ENCODE measurements at regions not wholly inside any gene's neighbourhood (a gene's known extent, or its start where the extent isn't known, plus 50 kb on each side); places are given as distances from the start of the nearest gene placed in this dataset.

GRCh38 chr12:105761075-105761474, 377.7 kb downstream of the NUAK1 start:
- no peak for DNase-seq

- no peak for DNase-seq
Observed at GRCh38 chr12:105764216-105764835, 374.4 kb downstream of the NUAK1 start.

GRCh38 chr12:105765053-105766014, 373.4 kb downstream of the NUAK1 start:
- no peak for DNase-seq

GRCh38 chr12:105766029-105766428, 372.7 kb downstream of the NUAK1 start:
- no peak for DNase-seq

- no peak for DNase-seq
Observed at GRCh38 chr12:105769486-105769885, 369.3 kb downstream of the NUAK1 start.

GRCh38 chr12:105773471-105773870, 365.3 kb downstream of the NUAK1 start:
- DNase-seq, result peak; percentile 6

- DNase-seq, result no peak
Observed at GRCh38 chr12:105774037-105774436, 364.7 kb downstream of the NUAK1 start.

- DNase-seq, result no peak
Observed at GRCh38 chr12:105775343-105775742, 363.4 kb downstream of the NUAK1 start.

- no peak for DNase-seq
Observed at GRCh38 chr12:105783983-105784947, 354.5 kb downstream of the NUAK1 start.

- no peak for DNase-seq
Observed at GRCh38 chr12:105793421-105793820, 345.3 kb downstream of the NUAK1 start.

- DNase-seq, result no peak
Observed at GRCh38 chr12:105798256-105798845, 340.4 kb downstream of the NUAK1 start.

- no peak for DNase-seq
Observed at GRCh38 chr12:105799103-105799502, 339.7 kb downstream of the NUAK1 start.

- DNase-seq, result no peak
Observed at GRCh38 chr12:105801351-105801750, 337.4 kb downstream of the NUAK1 start.

- DNase-seq, result no peak
Observed at GRCh38 chr12:105803292-105803691, 335.5 kb downstream of the NUAK1 start.

GRCh38 chr12:105804591-105805265, 334.0 kb downstream of the NUAK1 start:
- DNase-seq, result no peak

GRCh38 chr12:105805730-105806399, 332.9 kb downstream of the NUAK1 start:
- no peak for DNase-seq

GRCh38 chr12:105806400-105806770, 332.4 kb downstream of the NUAK1 start:
- DNase-seq, result no peak

- DNase-seq, result peak; percentile 19
Observed at GRCh38 chr12:105812366-105812765, 326.4 kb downstream of the NUAK1 start.

- no peak for DNase-seq
Observed at GRCh38 chr12:105813201-105813600, 325.6 kb downstream of the NUAK1 start.

GRCh38 chr12:105814283-105814682, 324.5 kb downstream of the NUAK1 start:
- peak; percentile 100 for DNase-seq

GRCh38 chr12:105819549-105819948, 319.2 kb downstream of the NUAK1 start:
- DNase-seq, result no peak
